Astrocyte (in vitro differentiated cells and primary cell): ENCODE measurements at regions not wholly inside any gene's neighbourhood (a gene's known extent, or its start where the extent isn't known, plus 50 kb on each side); places are given as distances from the start of the nearest gene placed in this dataset.

ENCODE experiments used
- CTCF ChIP-seq: IDR thresholded peaks from 2 replicates; pipeline ENCODE4 v1.5.1; 2011; ENCODE audit warnings: low read depth, mild to moderate bottlenecking, inconsistent platforms, low read length, moderate library complexity; ENCODE audit not compliant: insufficient read depth
- EZH2 ChIP-seq: IDR thresholded peaks from 2 replicates; pipeline ENCODE4 v1.6.1; 2012; ENCODE audit warnings: mild to moderate bottlenecking, low read length, inconsistent platforms; ENCODE audit not compliant: insufficient read depth

- TF ChIP-seq CTCF (no peak), EZH2 (no peak)
Observed at GRCh38 chr17:70520956-70521355, 351.6 kb downstream of the KCNJ2 start.
